Spleen (tissue), 11 donors: ENCODE measurements at regions not wholly inside any gene's neighbourhood (a gene's known extent, or its start where the extent isn't known, plus 50 kb on each side); places are given as distances from the start of the nearest gene placed in this dataset.

Experiments
- DNase-seq: peaks from one replicate; pipeline ENCODE4 v3.0.0-alpha.2; 2020
- H3K27ac ChIP-seq, 8 donors: fragments of 200-600 bp; sonication (generic) in 7 of 8; 1 replicate in 4 of 8; 2 replicates in 4 of 8; pipeline versions ENCODE4 v1.5.0 to v1.8.0; 2016 to 2021; ENCODE audit warnings: inconsistent platforms in 4 of 8, mild to moderate bottlenecking in 4 of 8, moderate library complexity in 1 of 8
- H3K27me3 ChIP-seq, 7 donors: fragments of 200-600 bp; sonication (generic) in 6 of 7; replicated peaks in 1 of 7; 1 replicate in 4 of 7; 2 replicates in 3 of 7; pipeline versions ENCODE4 v1.5.0 to v1.8.0; 2016 to 2021; ENCODE audit warnings: inconsistent platforms in 3 of 7, mild to moderate bottlenecking in 1 of 7
- H3K36me3 ChIP-seq, 6 donors: fragments of 200-600 bp; sonication (generic) in 5 of 6; 1 replicate in 4 of 6; 2 replicates in 2 of 6; pipeline versions ENCODE4 v1.5.0 to v1.8.0; 2016 to 2021; ENCODE audit warnings: inconsistent platforms in 2 of 6
- H3K4me1 ChIP-seq, 6 donors: fragments of 200-600 bp; sonication (generic) in 5 of 6; 1 replicate in 3 of 6; 2 replicates in 3 of 6; pipeline versions ENCODE4 v1.5.0 to v1.8.0; 2016 to 2021; ENCODE audit warnings: inconsistent platforms in 3 of 6
- H3K4me3 ChIP-seq, 8 donors: fragments of 200-600 bp; sonication (generic) in 7 of 8; 1 replicate in 4 of 8; 2 replicates in 4 of 8; pipeline versions ENCODE4 v1.5.0 to v1.8.0; 2016 to 2021; ENCODE audit warnings: inconsistent platforms in 4 of 8, mild to moderate bottlenecking in 4 of 8, moderate library complexity in 2 of 8
- H3K9me3 ChIP-seq, 8 donors: fragments of 200-600 bp; sonication (generic) in 7 of 8; 1 replicate in 4 of 8; 2 replicates in 4 of 8; pipeline versions ENCODE4 v1.5.0 to v1.8.0; 2016 to 2021; ENCODE audit warnings: inconsistent platforms in 4 of 8
- POLR2A ChIP-seq, 3 donors: fragments of 450-650 bp; IDR thresholded peaks; one replicate each; pipeline ENCODE4 v1.5.1; 2017; ENCODE audit warnings: antibody characterized with exemption in 3 of 3, mild to moderate bottlenecking in 1 of 3
- POLR2AphosphoS5 ChIP-seq, 3 donors: sonication (generic); formaldehyde crosslinking; IDR thresholded peaks; one replicate each; pipeline ENCODE4 v1.5.1; 2017; ENCODE audit warnings: antibody characterized with exemption in 3 of 3
- WGBS, 5 donors: extraction: QIAGEN DNeasy Blood & Tissue Kit in 3 of 5; methylation state at CpG; one replicate each; pipeline versions ENCODE4 v1.1.5 to v1.1.7; 2013 to 2018; 5-methylcytosine and 5-hydroxymethylcytosine counted together
- intact Hi-C: fragments of 100-400 bp; cut with DNase I; formaldehyde crosslinking; loops from one replicate; pipeline ENCODE4 v1.15.0; 2023; ENCODE audit warnings: low total_unique reads
- TF ChIP-seq, protein P1 (sequence below), 11 experiments: fragments of 200-600 bp in 7 of 11; fragments of 450-650 bp in 4 of 11; sonication (generic) in 4 of 11; IDR thresholded peaks in 8 of 11; conservative IDR thresholded peaks in 3 of 11; 1 replicate in 7 of 11; 2 replicates in 4 of 11; pipeline versions ENCODE4 v1.4.0 to v1.8.0; 2016 to 2021; ENCODE audit warnings: antibody characterized with exemption in 11 of 11, inconsistent platforms in 4 of 11, mild to moderate bottlenecking in 1 of 11
- donor health status: healthy with polysubstance abuse.
- donor health status: DM: no; HTN: no; CAD: no; lungs with moderate emphysema.
- donor health status: DM: no; HTN: no; CAD: no.
- donor health status: Bipolar disorder and iron deficiency.
- donor health status: healthy.
- donor health status: DM: no; HTN: no; CAD: no.
- donor health status: DM: yes; HTN: yes; CAD: no.

DNA sequence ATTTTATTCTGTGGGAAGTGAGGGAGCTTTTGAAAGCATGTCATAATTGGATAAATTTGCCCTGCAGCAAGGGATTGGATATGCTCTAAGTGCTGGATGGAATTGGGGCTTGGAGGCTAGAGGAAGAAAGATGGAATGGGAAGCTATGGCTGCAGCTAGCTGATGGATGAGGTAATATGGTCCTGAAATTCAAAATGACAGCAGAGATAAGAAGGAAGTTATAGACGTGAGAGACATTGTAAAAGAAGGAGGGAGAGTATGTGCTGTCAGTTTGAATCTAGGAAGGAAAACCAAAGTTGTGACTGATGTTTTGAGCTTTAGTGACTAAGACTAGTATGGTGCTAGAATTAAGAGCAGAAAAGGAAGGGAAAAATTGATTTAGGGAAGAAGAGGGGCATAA lies 299.9 kb upstream of the SPAG17 start:
- H3K9me3 ChIP-seq: peaks cover 0 to 9% (median 0%) of the 10 kb centered on the region in 8 donors

GRCh38 chr1:118483245-118484006 lies 298.4 kb upstream of the SPAG17 start:
- TF ChIP-seq POLR2A (IDR thresholded peaks at IDR 0.05): no peak
- TF ChIP-seq POLR2AphosphoS5 (IDR thresholded peaks at IDR 0.05): no peak
- TF ChIP-seq, protein P1, sequence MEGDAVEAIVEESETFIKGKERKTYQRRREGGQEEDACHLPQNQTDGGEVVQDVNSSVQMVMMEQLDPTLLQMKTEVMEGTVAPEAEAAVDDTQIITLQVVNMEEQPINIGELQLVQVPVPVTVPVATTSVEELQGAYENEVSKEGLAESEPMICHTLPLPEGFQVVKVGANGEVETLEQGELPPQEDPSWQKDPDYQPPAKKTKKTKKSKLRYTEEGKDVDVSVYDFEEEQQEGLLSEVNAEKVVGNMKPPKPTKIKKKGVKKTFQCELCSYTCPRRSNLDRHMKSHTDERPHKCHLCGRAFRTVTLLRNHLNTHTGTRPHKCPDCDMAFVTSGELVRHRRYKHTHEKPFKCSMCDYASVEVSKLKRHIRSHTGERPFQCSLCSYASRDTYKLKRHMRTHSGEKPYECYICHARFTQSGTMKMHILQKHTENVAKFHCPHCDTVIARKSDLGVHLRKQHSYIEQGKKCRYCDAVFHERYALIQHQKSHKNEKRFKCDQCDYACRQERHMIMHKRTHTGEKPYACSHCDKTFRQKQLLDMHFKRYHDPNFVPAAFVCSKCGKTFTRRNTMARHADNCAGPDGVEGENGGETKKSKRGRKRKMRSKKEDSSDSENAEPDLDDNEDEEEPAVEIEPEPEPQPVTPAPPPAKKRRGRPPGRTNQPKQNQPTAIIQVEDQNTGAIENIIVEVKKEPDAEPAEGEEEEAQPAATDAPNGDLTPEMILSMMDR (IDR thresholded peaks at IDR 0.05 in 8 of 11, conservative IDR thresholded peaks at IDR 0.05 in 3 of 11): no peak
- DNase-seq: no peak
- Histone ChIP-seq H3K27me3 (no peaks in the 10 kb centered on the region), H3K4me3 (no peak overlapping the region), H3K27ac (no peak overlapping the region), H3K9me3 (peaks cover 0 to 9% (median 0%) of the 10 kb centered on the region in 8 donors), H3K36me3 (no peaks in the 10 kb centered on the region), H3K4me1 (no peaks in the 10 kb centered on the region)
- WGBS, 5 donors: 78 to 87% (median 80%) methylated on average over 3 of the region's 3 CpGs
- intact Hi-C loops: no loop called here

More for the DNA sequence above, 299.9 kb upstream of the SPAG17 start:
- Histone ChIP-seq H3K4me3 (no peak overlapping the region), H3K27me3 (no peaks in the 10 kb centered on the region), H3K27ac (no peak overlapping the region), H3K36me3 (no peaks in the 10 kb centered on the region), H3K4me1 (no peaks in the 10 kb centered on the region)
- TF ChIP-seq, protein P1 (IDR thresholded peaks at IDR 0.05 in 8 of 11, conservative IDR thresholded peaks at IDR 0.05 in 3 of 11): no peak
- TF ChIP-seq POLR2AphosphoS5 (IDR thresholded peaks at IDR 0.05): no peak
- TF ChIP-seq POLR2A (IDR thresholded peaks at IDR 0.05): no peak
- 27 to 40% (median 35%) methylated on average over 1 of the region's 1 CpG for WGBS, 5 donors
- no peak for DNase-seq
- intact Hi-C loops: no loop called here

DNA sequence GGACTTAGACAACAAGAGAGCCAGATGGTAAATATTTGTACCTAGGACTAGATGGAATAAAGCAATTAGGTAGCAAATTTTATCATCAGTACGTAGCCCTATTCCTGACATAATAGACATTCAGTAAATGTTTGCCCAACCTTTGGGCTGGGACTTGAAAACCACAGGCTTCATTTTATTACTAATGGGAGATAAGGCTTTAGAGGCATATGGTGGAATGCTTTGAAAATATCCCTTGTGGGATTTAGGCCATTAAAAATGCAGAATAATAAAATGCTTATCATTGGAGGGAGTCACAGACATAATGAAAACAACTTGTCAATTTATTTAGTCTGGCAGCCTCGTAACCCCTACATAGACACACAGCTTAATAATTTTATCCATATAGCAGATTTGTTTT lies 296.1 kb upstream of the SPAG17 start:
- WGBS, 5 donors: 52 to 78% (median 75%) methylated on average over 2 of the region's 2 CpGs
- Histone ChIP-seq H3K9me3 (peaks cover 0 to 15% (median under 1%) of the 10 kb centered on the region in 8 donors), H3K4me1 (no peaks in the 10 kb centered on the region), H3K4me3 (no peak overlapping the region), H3K36me3 (no peaks in the 10 kb centered on the region), H3K27me3 (no peaks in the 10 kb centered on the region), H3K27ac (no peak overlapping the region)
- no peak for DNase-seq
- intact Hi-C loops: no loop called here
- TF ChIP-seq POLR2A (IDR thresholded peaks at IDR 0.05): no peak
- TF ChIP-seq, protein P1 (IDR thresholded peaks at IDR 0.05 in 8 of 11, conservative IDR thresholded peaks at IDR 0.05 in 3 of 11): no peak

DNA sequence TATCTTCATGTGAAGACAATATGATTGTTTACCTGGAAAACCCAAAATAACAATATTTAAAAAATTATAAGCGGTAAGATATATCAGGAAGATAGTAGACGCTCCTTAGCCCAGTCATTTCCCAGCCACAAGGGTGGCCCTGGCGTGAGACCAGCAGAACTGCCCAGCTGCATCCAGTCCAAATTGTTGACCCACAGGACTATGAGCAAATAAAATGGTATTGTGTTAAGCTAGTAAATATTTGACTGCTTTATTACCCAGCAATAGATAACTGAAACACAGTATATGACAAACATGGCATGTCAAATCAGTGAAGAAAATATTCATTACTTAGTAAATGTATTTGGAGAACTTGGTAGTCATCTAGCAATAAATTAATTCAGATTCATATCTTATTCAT lies 294.3 kb upstream of the SPAG17 start:
- peaks cover 0 to 22% (median 5%) of the 10 kb centered on the region in 8 donors for H3K9me3 ChIP-seq
- no peak for TF ChIP-seq POLR2AphosphoS5 (IDR thresholded peaks at IDR 0.05)
- TF ChIP-seq, protein P1 (IDR thresholded peaks at IDR 0.05 in 8 of 11, conservative IDR thresholded peaks at IDR 0.05 in 3 of 11): no peak
- no peak for TF ChIP-seq POLR2A (IDR thresholded peaks at IDR 0.05)
- 85 to 92% (median 88%) methylated on average over 3 of the region's 3 CpGs for WGBS, 5 donors
- H3K4me1 ChIP-seq: no peaks in the 10 kb centered on the region
- no peaks in the 10 kb centered on the region for H3K27me3 ChIP-seq
- DNase-seq: no peak
- no peak overlapping the region for H3K4me3 ChIP-seq
- intact Hi-C loops: no loop called here
- H3K36me3 ChIP-seq: no peaks in the 10 kb centered on the region
- H3K27ac ChIP-seq: no peak overlapping the region
